ENCODE measurements at regions not wholly inside any gene's neighbourhood (a gene's known extent, or its start where the extent isn't known, plus 50 kb on each side); places are given as distances from the start of the nearest gene placed in this dataset.
"Not testable (repeated sequence)": the region's sequence is repeated elsewhere in the genome, so short reads cannot be mapped to it uniquely, and the experiment has no call there.

- POLR2A ChIA-PET, result no interaction called here
- DNase-seq, result no peak
- ATAC-seq, result no peak
- H3K27ac Mint-ChIP-seq, result no peak overlapping the region
- no peaks in the 10 kb centered on the region for H3K36me3 Mint-ChIP-seq (ENCODE audit: low read depth)
- no peaks in the 10 kb centered on the region for H3K4me1 Mint-ChIP-seq
- intact Hi-C loops (cut with DNase I, micrococcal nuclease), result no loop called here
- CTCF ChIA-PET, result interaction anchor here (0.8 kb wide), 1 partner anchor 10 kb away, joined by 3 read pairs; no protein-coding TSS in a partner anchor
- H3K9me3 Mint-ChIP-seq (ENCODE audit: low read depth), result no peaks in the 10 kb centered on the region
- H3K4me3 Mint-ChIP-seq, result no peak overlapping the region
- H3K27me3 Mint-ChIP-seq, result peaks cover 17% of the 10 kb centered on the region
Observed at GRCh38 chr7:24141874-24142509, 142.0 kb upstream of the NPY start.

DNA sequence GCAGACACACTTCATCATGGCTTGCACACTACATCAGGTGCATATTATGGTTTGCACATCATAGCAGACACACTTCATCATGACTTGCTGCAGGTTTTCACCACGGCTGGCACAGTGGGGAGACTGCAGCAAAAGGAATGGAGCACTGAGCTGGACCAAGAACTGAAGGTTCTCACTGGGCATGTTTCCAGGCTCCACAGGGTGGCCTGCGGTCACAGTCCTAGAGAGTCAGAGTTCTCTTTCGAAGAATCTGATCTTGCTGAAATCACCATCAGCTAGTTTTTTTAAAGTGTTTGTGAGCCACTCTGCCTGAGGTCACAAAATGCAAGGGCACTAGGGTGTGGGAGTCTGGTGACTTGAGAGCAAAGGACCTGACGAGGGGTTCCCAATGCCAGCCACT is 140.4 kb upstream of the NPY start:
- CTCF ChIA-PET, result interaction anchor here (0.7 kb wide), 1 partner anchor 14 kb away, joined by 3 read pairs; no protein-coding TSS in a partner anchor
- no peaks in the 10 kb centered on the region for H3K4me1 Mint-ChIP-seq
- intact Hi-C loops (cut with DNase I, micrococcal nuclease), result no loop called here

GRCh38 chr7:24151944-24152343 is 132.0 kb upstream of the NPY start:
- Mint-ChIP-seq H3K36me3 (ENCODE audit: low read depth) (no peaks in the 10 kb centered on the region), H3K4me3 (no peak overlapping the region), H3K27me3 (no peaks in the 10 kb centered on the region), H3K4me1 (no peaks in the 10 kb centered on the region), H3K27ac (no peak overlapping the region), H3K9me3 (ENCODE audit: low read depth) (peaks cover 9% of the 10 kb centered on the region)
- ChIA-PET CTCF (interaction anchor here (0.5 kb wide), 1 partner anchor 10 kb away, joined by 3 read pairs; no protein-coding TSS in a partner anchor), POLR2A (no interaction called here)
- ATAC-seq, result no peak
- intact Hi-C loops (cut with DNase I, micrococcal nuclease), result no loop called here
- no peak for DNase-seq

More for the DNA sequence above, 140.4 kb upstream of the NPY start:
- peaks cover 7% of the 10 kb centered on the region for H3K27me3 Mint-ChIP-seq
- no peaks in the 10 kb centered on the region for H3K36me3 Mint-ChIP-seq (ENCODE audit: low read depth)
- no peak overlapping the region for H3K4me3 Mint-ChIP-seq
- no peaks in the 10 kb centered on the region for H3K9me3 Mint-ChIP-seq (ENCODE audit: low read depth)
- POLR2A ChIA-PET, result no interaction called here
- no peak overlapping the region for H3K27ac Mint-ChIP-seq
- DNase-seq (no peak), ATAC-seq (no peak)

GRCh38 chr7:24152356-24152755 is 131.6 kb upstream of the NPY start:
- no peak overlapping the region for H3K4me3 Mint-ChIP-seq
- H3K9me3 Mint-ChIP-seq (ENCODE audit: low read depth), result peaks cover 9% of the 10 kb centered on the region
- no peak overlapping the region for H3K27ac Mint-ChIP-seq
- DNase-seq, result no peak
- H3K4me1 Mint-ChIP-seq, result no peaks in the 10 kb centered on the region
- POLR2A ChIA-PET, result no interaction called here
- CTCF ChIA-PET, result interaction anchor here (0.6 kb wide), 1 partner anchor 262 kb away, joined by 4 read pairs; no protein-coding TSS in a partner anchor
- H3K27me3 Mint-ChIP-seq, result no peaks in the 10 kb centered on the region
- H3K36me3 Mint-ChIP-seq (ENCODE audit: low read depth), result no peaks in the 10 kb centered on the region
- no peak for ATAC-seq
- intact Hi-C loops (cut with DNase I, micrococcal nuclease), result no loop called here

DNA sequence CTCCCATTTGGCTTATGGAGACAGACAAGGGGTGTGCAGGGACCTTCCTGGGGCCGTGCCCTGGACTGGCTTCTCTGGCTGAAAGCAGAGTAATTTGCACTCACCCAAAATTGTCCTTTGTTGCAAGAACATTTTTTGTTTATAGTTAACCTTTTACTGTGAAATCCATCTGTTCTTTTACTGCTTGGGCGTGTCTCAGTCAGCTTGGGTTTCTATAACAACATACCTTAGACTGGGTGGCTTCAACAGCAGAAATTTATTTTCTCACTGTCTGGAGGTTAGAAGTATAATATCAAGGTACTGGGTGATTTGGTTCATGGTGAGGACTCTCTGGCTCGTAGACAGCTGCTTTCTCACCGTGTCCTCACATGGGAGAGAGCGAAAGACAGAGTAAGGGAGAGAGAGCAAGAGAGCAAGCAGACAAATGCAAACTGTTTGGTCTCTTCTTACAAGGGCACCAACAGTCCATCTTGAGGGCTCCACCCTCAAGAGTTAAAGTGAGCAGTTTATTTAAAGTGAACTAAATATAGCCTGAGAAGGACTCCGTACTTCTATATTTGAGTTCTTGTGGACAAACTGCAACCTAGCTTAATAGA is 131.0 kb upstream of the NPY start:
- H3K27me3 Mint-ChIP-seq, result no peaks in the 10 kb centered on the region
- no peaks in the 10 kb centered on the region for H3K36me3 Mint-ChIP-seq (ENCODE audit: low read depth)
- H3K4me1 Mint-ChIP-seq, result no peaks in the 10 kb centered on the region
- no peak overlapping the region for H3K27ac Mint-ChIP-seq
- no peak for DNase-seq
- no peak overlapping the region for H3K4me3 Mint-ChIP-seq
- ATAC-seq, result no peak
- CTCF ChIA-PET, result interaction anchor here (0.6 kb wide), 1 partner anchor 262 kb away, joined by 4 read pairs; no protein-coding TSS in a partner anchor
- H3K9me3 Mint-ChIP-seq (ENCODE audit: low read depth), result peaks cover 9% of the 10 kb centered on the region
- intact Hi-C loops (cut with DNase I, micrococcal nuclease), result no loop called here
- POLR2A ChIA-PET, result no interaction called here

DNA sequence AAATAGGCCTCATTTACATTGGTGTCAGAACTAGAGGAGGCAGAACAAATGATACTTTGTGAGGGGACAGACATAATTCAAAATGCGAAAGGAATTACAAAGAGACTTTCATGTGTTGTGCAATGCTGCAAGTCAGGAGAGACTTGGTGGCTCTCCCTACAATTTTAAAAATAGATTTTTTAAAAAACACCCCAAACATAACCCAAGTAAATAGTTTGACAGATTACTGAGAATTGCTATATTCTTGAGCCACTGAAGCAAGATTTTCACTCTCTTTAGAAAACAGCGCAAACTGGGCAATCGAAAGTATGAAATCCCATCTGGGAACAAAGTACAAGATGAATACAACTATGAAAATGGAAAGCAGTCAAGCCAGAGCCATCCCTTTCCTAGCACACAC is 126.3 kb upstream of the NPY start:
- ATAC-seq (no peak), DNase-seq (no peak)
- peaks cover 3% of the 10 kb centered on the region for H3K27me3 Mint-ChIP-seq
- intact Hi-C loops (cut with DNase I, micrococcal nuclease), result no loop called here
- no peak overlapping the region for H3K4me3 Mint-ChIP-seq
- H3K4me1 Mint-ChIP-seq, result no peaks in the 10 kb centered on the region
- no peak overlapping the region for H3K27ac Mint-ChIP-seq
- H3K36me3 Mint-ChIP-seq (ENCODE audit: low read depth), result no peaks in the 10 kb centered on the region
- H3K9me3 Mint-ChIP-seq (ENCODE audit: low read depth), result no peaks in the 10 kb centered on the region
- POLR2A ChIA-PET, result no interaction called here
- CTCF ChIA-PET, result no interaction called here

- Mint-ChIP-seq H3K27ac (no peak overlapping the region), H3K9me3 (ENCODE audit: low read depth) (no peaks in the 10 kb centered on the region), H3K4me1 (no peaks in the 10 kb centered on the region), H3K4me3 (no peak overlapping the region), H3K27me3 (peaks cover 5% of the 10 kb centered on the region), H3K36me3 (ENCODE audit: low read depth) (no peaks in the 10 kb centered on the region)
- DNase-seq (no peak), ATAC-seq (no peak)
- intact Hi-C loops (cut with DNase I, micrococcal nuclease), result no loop called here
- ChIA-PET POLR2A (no interaction called here), CTCF (interaction anchor here (0.7 kb wide), 1 partner anchor 1618 kb away, joined by 3 read pairs; no protein-coding TSS in a partner anchor)
Observed at GRCh38 chr7:24158975-24159374, 125.0 kb upstream of the NPY start.

DNA sequence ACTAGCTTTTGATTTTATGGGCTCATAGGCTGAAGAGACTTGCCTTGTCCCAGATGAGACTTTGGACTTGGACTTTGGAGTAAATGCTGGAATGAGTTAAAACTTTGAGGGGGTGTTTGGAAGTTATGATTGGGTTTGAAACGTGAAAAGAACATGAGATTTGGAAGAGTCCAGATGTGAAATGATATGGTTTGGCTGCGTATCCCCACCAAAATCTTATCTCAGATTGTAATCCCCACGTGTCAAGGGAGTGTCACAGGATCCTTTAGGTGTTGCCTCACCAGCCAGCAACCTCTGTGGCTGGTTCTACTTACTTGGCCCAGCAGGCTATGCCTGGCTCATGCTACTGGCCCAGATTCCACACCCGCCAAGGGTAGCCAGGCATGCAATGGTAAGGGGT is 119.6 kb upstream of the NPY start:
- H3K4me1 Mint-ChIP-seq, result no peaks in the 10 kb centered on the region
- ATAC-seq (no peak), DNase-seq (no peak)
- H3K27me3 Mint-ChIP-seq, result peaks cover 8% of the 10 kb centered on the region
- intact Hi-C loops (cut with DNase I, micrococcal nuclease), result no loop called here
- H3K27ac Mint-ChIP-seq, result no peak overlapping the region
- no peak overlapping the region for H3K4me3 Mint-ChIP-seq
- CTCF ChIA-PET, result interaction anchor here (0.7 kb wide), 1 partner anchor 1502 kb away, joined by 3 read pairs; no protein-coding TSS in a partner anchor
- no peaks in the 10 kb centered on the region for H3K9me3 Mint-ChIP-seq (ENCODE audit: low read depth)
- POLR2A ChIA-PET, result no interaction called here
- H3K36me3 Mint-ChIP-seq (ENCODE audit: low read depth), result no peaks in the 10 kb centered on the region

DNA sequence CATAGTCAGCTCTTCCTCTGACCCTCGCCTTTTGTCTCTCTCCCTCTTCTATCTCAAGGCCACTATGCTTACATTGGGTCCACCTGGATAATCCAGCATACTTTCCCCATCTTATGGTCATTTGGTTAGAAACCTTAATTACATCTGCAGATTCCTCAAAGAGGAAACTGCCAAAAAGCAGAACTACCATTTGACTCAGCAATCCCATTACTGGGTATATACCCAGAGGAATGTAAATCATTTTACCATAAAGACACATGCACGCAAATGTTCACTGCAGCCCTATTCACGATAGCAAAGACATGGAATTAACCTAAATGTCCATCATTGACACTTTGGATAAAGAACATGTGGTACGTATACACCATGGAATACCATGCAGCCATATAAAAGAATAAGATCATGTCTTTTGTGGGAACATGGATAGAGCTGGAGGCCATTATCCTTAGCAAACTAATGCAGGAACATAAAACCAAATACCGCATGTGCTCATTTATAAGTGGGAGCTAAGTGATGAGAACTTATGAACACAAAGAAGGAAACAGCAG is 114.8 kb upstream of the NPY start:
- ChIA-PET POLR2A (no interaction called here), CTCF (interaction anchor here (0.6 kb wide), 2 partner anchors 406 to 516 kb away, joined by 3 read pairs; no protein-coding TSS in a partner anchor)
- H3K36me3 Mint-ChIP-seq (ENCODE audit: low read depth), result no peaks in the 10 kb centered on the region
- H3K9me3 Mint-ChIP-seq (ENCODE audit: low read depth), result no peaks in the 10 kb centered on the region
- intact Hi-C loops (cut with DNase I, micrococcal nuclease), result no loop called here
- H3K27ac Mint-ChIP-seq, result no peak overlapping the region
- H3K4me1 Mint-ChIP-seq, result no peaks in the 10 kb centered on the region
- H3K27me3 Mint-ChIP-seq, result peaks cover 3% of the 10 kb centered on the region
- ATAC-seq, result no peak
- no peak for DNase-seq
- no peak overlapping the region for H3K4me3 Mint-ChIP-seq

- DNase-seq; ATAC-seq; CTCF ChIA-PET; POLR2A ChIA-PET; H3K36me3 Mint-ChIP-seq (ENCODE audit: low read depth); intact Hi-C loops (cut with DNase I, micrococcal nuclease); H3K4me3 Mint-ChIP-seq; H3K4me1 Mint-ChIP-seq; H3K27ac Mint-ChIP-seq; H3K27me3 Mint-ChIP-seq; H3K9me3 Mint-ChIP-seq (ENCODE audit: low read depth): not testable (repeated sequence)
Observed at GRCh38 chr7:24171951-24172350, 112.0 kb upstream of the NPY start.

DNA sequence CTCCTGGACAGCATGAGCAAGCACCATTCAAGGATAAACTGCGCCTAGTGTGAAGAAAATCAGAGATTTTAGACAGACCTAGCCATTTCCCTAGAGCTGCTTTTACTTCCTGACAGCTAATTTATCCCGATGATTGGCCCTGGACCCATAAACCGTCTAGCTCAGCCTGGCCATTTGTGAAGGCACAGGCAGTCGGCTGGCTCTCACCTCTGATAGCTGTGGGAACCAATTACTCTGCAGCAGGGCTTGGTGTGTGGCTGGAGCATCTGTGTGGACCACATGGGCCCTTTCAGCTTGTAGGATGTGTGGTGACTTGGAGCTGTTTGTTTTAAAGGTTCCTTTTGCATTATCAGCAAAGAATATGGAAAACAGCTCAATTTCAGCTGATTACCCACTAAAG is 111.1 kb upstream of the NPY start:
- CTCF ChIA-PET, result no interaction called here
- Mint-ChIP-seq H3K27me3 (no peaks in the 10 kb centered on the region), H3K4me3 (no peak overlapping the region)

GRCh38 chr7:24175603-24176002 is 108.4 kb upstream of the NPY start:
- no peaks in the 10 kb centered on the region for H3K36me3 Mint-ChIP-seq (ENCODE audit: low read depth)
- ChIA-PET POLR2A (no interaction called here), CTCF (no interaction called here)
- H3K27ac Mint-ChIP-seq, result no peak overlapping the region
- ATAC-seq (no peak), DNase-seq (no peak)
- intact Hi-C loops (cut with DNase I, micrococcal nuclease), result no loop called here
- H3K4me3 Mint-ChIP-seq, result no peak overlapping the region
- no peaks in the 10 kb centered on the region for H3K9me3 Mint-ChIP-seq (ENCODE audit: low read depth)
- no peaks in the 10 kb centered on the region for H3K4me1 Mint-ChIP-seq
- peaks cover 2% of the 10 kb centered on the region for H3K27me3 Mint-ChIP-seq

More for the DNA sequence above, 111.1 kb upstream of the NPY start:
- Mint-ChIP-seq H3K27ac (no peak overlapping the region), H3K4me1 (no peaks in the 10 kb centered on the region), H3K9me3 (ENCODE audit: low read depth) (no peaks in the 10 kb centered on the region), H3K36me3 (ENCODE audit: low read depth) (no peaks in the 10 kb centered on the region)
- intact Hi-C loops (cut with DNase I, micrococcal nuclease), result no loop called here
- POLR2A ChIA-PET, result no interaction called here
- ATAC-seq (no peak), DNase-seq (no peak)

All from activated CD4-positive, alpha-beta T cell treated with anti-CD3 and anti-CD28 coated beads for 36 hours (primary cell).